Aorta (tissue), 5 donors: ENCODE measurements at regions not wholly inside any gene's neighbourhood (a gene's known extent, or its start where the extent isn't known, plus 50 kb on each side); places are given as distances from the start of the nearest gene placed in this dataset.
A peak's percentile ranks its signal among the peaks of the same experiment; 100 is the strongest.

ENCODE experiments used
- ATAC-seq: fragments of 200-7000 bp; cut with Tn5 transposase; one replicate; pipeline ENCODE4 v1.9.1; 2022; ENCODE audit warnings: moderate library complexity; ENCODE audit not compliant: low FRiP score
- DNase-seq, 2 donors: peaks; one replicate each; pipeline ENCODE4 v3.0.0-alpha.2; 2020
- H3K27ac ChIP-seq, 2 donors: one replicate each; pipeline ENCODE4 v1.5.1; 2013; ENCODE audit warnings: low read length in 2 of 2, mild to moderate bottlenecking in 2 of 2, moderate library complexity in 2 of 2, control low read depth in 1 of 2, inconsistent platforms in 1 of 2, low read depth in 1 of 2
- H3K27me3 ChIP-seq, 2 donors: one replicate each; pipeline ENCODE4 v1.6.1; 2013; ENCODE audit warnings: control low read depth in 1 of 2, low read length in 1 of 2, mild to moderate bottlenecking in 1 of 2, moderate library complexity in 1 of 2; ENCODE audit not compliant: insufficient read depth in 2 of 2, control insufficient read depth in 1 of 2
- H3K36me3 ChIP-seq, 2 donors: one replicate each; pipeline ENCODE4 v1.6.1; 2013; ENCODE audit warnings: control low read depth in 1 of 2, low read length in 1 of 2, mild to moderate bottlenecking in 1 of 2; ENCODE audit not compliant: insufficient read depth in 2 of 2, control insufficient read depth in 1 of 2
- H3K4me1 ChIP-seq, 2 donors: one replicate each; pipeline ENCODE4 v1.6.1; 2013; ENCODE audit warnings: low read length in 2 of 2, control low read depth in 1 of 2, mild to moderate bottlenecking in 1 of 2, moderate library complexity in 1 of 2; ENCODE audit not compliant: insufficient read depth in 2 of 2, control insufficient read depth in 1 of 2
- H3K4me3 ChIP-seq, 2 donors: one replicate each; pipeline ENCODE4 v1.5.1; 2013; ENCODE audit warnings: low read length in 2 of 2, control low read depth in 1 of 2, mild to moderate bottlenecking in 1 of 2
- H3K9me3 ChIP-seq: one replicate; pipeline ENCODE4 v1.6.1; 2013; ENCODE audit warnings: mild to moderate bottlenecking, low read length; ENCODE audit not compliant: control insufficient read depth
- WGBS, 2 donors: extraction: QIAGEN DNeasy Blood & Tissue Kit; methylation state at CpG; one replicate each; pipeline ENCODE4 v1.1.7; 2013; 5-methylcytosine and 5-hydroxymethylcytosine counted together
- intact Hi-C, 2 donors: fragments of 100-400 bp; cut with DNase I; formaldehyde crosslinking; loops; one replicate each; pipeline versions ENCODE4 v1.14.2 to v1.15.0; 2022
- donor health status: healthy with polysubstance abuse.
- donor health status: Bipolar disorder and iron deficiency.
- donor health status: DM: no; HTN: no; CAD: no.
- donor health status: DM: no; HTN: no; CAD: no.
- donor health status: DM: yes; HTN: yes; CAD: no.

DNA sequence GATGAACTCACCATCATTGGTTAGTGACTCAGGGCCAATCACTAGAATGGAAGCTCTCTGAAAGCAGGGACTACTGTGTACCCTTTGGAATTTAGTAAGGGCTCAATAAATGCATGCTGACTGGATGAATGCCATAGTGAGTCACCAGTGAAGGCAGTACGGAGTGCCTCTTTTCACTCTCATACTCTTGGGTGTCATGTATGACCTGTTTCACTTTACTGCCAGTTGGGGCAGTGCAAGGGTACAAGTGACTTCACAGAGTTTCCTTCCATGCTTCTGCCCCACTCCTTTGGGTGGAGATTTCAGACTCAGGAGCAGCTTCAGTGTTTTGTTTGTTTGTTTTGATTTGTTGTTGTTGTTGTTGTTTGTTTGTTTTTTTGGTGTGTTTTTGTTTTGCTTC lies 57.7 kb downstream of the SOX3 start:
- Histone ChIP-seq H3K27ac (no peak overlapping the region), H3K4me3 (no peak overlapping the region), H3K36me3 (no peaks in the 10 kb centered on the region), H3K27me3 (no peaks in the 10 kb centered on the region), H3K9me3 (no peaks in the 10 kb centered on the region), H3K4me1 (no peaks in the 10 kb centered on the region)
- ATAC-seq (no peak), DNase-seq (no peak)
- intact Hi-C loops = no loop called here
- WGBS, 2 donors = 33 to 65% methylated on average over 1 of the region's 1 CpG

DNA sequence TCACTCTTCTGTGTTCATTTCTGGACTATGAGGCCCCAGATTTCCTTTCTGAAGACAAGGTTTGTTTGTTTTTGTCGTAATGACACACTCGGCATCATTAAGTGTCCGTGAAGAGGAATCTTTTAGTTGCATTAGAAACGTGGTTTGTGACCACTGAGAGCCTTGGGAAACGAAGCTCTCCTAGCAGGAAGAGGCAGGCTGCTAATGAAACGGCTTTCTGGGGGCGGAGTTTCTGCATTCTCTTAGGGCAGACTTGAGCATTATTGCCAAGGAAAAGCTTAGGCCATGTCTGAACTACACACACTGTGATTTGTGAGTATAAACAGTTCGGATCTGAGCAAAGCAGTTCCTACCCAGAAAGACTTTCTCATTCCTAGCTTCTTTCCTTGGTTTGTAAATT lies 64.0 kb downstream of the SOX3 start:
- H3K36me3 ChIP-seq = no peaks in the 10 kb centered on the region
- H3K27me3 ChIP-seq = no peaks in the 10 kb centered on the region
- intact Hi-C loops = no loop called here
- H3K4me1 ChIP-seq = no peaks in the 10 kb centered on the region
- no peak overlapping the region for H3K4me3 ChIP-seq
- no peak overlapping the region for H3K27ac ChIP-seq
- no peak for ATAC-seq
- WGBS, 2 donors = 13 to 21% methylated on average over 8 of the region's 8 CpGs
- H3K9me3 ChIP-seq = no peaks in the 10 kb centered on the region
- DNase-seq = no peak

DNA sequence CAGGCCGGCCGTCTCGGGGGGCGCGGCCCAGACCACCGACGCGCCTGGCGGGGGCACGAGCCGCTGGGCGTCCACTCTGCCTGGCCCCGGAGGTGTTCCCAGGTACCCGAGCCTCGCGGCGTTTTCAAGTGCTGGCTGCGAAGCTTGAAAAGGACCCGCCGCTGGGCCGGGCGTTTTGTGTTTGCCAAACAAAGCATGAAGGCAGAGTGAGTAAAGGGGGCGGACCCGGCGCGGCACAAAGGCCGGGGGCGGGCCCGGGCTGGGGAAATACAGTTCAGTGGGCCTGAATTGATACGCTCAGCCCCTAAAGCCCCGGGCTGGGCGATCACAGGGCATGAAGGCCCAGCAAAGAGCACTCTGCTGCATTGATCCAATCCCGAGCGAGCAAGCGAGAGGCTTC lies 65.4 kb downstream of the SOX3 start:
- 6 to 19% methylated on average over 35 of the region's 35 CpGs for WGBS, 2 donors
- Histone ChIP-seq H3K36me3 (no peaks in the 10 kb centered on the region), H3K4me1 (no peaks in the 10 kb centered on the region), H3K27ac (no peak overlapping the region), H3K4me3 (no peak overlapping the region), H3K9me3 (no peaks in the 10 kb centered on the region), H3K27me3 (no peaks in the 10 kb centered on the region)
- intact Hi-C loops = no loop called here
- ATAC-seq (no peak), DNase-seq (peak in 1 of 2 donors; percentile 84)

DNA sequence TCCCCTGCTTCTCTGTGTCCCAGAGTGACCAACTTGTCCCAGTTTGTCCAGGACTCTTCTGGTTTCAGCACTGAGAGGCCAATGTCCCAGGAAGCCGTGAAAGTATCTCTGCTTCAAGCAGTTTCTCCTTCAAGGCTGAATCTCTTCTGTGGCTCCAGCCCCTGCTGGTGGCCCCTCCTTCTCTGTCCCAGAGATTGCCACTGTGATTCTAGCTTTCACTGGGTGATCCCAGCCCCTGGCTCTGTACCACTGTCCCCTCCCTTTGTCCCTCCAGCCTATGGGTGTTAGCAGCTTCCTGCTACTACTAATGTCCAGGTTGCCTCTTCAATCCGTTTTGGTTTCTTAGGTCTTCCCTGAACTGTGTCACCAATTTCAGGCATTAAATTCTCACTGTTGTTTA lies 70.5 kb downstream of the SOX3 start:
- intact Hi-C loops = no loop called here
- WGBS, 2 donors = 7 to 12% methylated on average over 2 of the region's 2 CpGs
- H3K27ac ChIP-seq = no peak overlapping the region
- DNase-seq (no peak), ATAC-seq (no peak)
- no peaks in the 10 kb centered on the region for H3K4me1 ChIP-seq
- H3K36me3 ChIP-seq = no peaks in the 10 kb centered on the region
- H3K9me3 ChIP-seq = no peaks in the 10 kb centered on the region
- no peak overlapping the region for H3K4me3 ChIP-seq
- H3K27me3 ChIP-seq = no peaks in the 10 kb centered on the region

DNA sequence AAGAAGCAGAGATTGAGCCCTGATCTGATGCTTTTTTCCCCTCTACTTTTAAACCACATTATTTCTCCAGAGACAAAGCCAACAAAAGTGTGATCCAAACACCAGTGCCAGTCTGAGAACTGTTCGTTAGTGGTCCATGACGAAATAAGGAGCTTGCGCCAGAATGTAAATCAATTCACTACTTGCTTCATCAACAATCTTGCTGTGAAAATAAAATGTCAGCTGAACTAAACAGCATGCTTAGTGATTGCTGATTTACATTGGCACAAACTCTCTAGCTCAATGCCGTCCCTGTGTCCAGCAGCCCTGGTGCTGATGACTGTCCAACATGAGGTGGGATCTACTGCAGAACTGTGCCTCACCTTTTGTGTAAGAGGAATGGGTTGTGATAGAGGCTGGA lies 71.3 kb downstream of the SOX3 start:
- Histone ChIP-seq H3K9me3 (no peaks in the 10 kb centered on the region), H3K27ac (no peak overlapping the region), H3K27me3 (no peaks in the 10 kb centered on the region), H3K36me3 (no peaks in the 10 kb centered on the region), H3K4me3 (no peak overlapping the region), H3K4me1 (no peaks in the 10 kb centered on the region)
- intact Hi-C loops = no loop called here
- no peak for DNase-seq
- ATAC-seq = no peak
- 10 to 26% methylated on average over 4 of the region's 4 CpGs for WGBS, 2 donors

DNA sequence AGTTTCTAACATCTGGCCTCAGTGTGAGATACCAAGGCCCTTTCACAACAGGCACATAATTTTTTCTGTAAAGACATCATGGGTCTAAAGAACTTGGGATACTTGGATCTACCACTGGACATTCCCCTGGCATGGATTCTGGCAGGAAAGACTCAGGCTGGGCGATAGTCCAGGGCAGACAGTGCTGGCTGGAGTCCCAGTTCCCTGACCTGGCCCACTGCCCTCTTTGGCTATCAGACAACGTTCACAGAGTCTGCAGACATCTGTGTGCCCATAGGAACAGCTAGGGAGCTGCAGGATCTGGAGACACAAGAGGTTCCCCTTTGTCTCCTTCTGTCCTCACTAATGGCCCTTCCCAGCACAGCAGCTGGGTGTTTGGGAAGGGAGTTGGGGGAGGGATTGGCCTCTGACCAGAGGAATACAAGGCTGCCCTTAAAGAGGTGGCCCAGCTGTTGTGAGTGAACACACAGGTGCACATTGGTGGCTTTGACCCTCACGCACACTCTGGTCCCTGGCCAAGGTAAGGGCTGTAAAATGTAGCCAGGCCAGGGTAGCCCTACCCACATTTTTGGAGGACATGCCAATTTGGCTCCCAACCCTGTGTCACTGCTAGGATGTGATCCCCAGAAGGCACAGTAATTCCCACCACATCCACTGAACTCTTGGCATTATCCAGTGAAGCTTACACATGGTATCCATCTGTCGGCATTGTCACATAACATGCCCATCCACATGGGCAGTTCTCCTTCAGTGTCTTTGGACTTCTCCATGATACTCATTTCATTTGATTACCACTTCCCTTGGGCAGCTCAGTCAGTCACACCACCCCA lies 72.3 kb downstream of the SOX3 start:
- no peaks in the 10 kb centered on the region for H3K36me3 ChIP-seq
- no peak for DNase-seq
- no peak overlapping the region for H3K27ac ChIP-seq
- H3K27me3 ChIP-seq = no peaks in the 10 kb centered on the region
- intact Hi-C loops = no loop called here
- H3K4me3 ChIP-seq = no peak overlapping the region
- H3K4me1 ChIP-seq = no peaks in the 10 kb centered on the region
- H3K9me3 ChIP-seq = no peaks in the 10 kb centered on the region
- WGBS, 2 donors = 5 to 31% methylated on average over 4 of the region's 4 CpGs
- peak; percentile 64 for ATAC-seq

DNA sequence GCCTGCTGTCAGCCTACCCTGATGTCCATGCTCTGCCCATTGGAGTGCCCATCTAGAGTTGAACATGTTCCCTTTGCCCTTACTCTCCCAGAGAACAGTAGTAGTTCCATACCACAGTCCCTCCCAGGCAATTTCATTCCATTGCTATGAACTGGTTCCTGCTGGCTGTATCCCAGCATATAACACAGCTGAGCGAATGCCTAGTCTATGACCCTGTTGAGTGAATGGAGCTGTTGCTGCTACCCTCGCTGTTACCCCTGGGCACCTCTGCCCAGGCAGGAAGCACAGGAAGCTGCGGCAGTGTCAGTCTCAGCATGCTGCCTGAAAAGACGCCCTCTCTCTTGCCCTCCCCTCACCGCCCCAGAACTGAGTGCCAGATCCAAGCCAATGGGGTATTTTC lies 73.3 kb downstream of the SOX3 start:
- H3K9me3 ChIP-seq = no peaks in the 10 kb centered on the region
- DNase-seq = no peak
- no peaks in the 10 kb centered on the region for H3K4me1 ChIP-seq
- no peak overlapping the region for H3K4me3 ChIP-seq
- WGBS, 2 donors = 21 to 36% methylated on average over 5 of the region's 5 CpGs
- intact Hi-C loops = no loop called here
- no peaks in the 10 kb centered on the region for H3K36me3 ChIP-seq
- no peaks in the 10 kb centered on the region for H3K27me3 ChIP-seq
- H3K27ac ChIP-seq = no peak overlapping the region
- no peak for ATAC-seq

DNA sequence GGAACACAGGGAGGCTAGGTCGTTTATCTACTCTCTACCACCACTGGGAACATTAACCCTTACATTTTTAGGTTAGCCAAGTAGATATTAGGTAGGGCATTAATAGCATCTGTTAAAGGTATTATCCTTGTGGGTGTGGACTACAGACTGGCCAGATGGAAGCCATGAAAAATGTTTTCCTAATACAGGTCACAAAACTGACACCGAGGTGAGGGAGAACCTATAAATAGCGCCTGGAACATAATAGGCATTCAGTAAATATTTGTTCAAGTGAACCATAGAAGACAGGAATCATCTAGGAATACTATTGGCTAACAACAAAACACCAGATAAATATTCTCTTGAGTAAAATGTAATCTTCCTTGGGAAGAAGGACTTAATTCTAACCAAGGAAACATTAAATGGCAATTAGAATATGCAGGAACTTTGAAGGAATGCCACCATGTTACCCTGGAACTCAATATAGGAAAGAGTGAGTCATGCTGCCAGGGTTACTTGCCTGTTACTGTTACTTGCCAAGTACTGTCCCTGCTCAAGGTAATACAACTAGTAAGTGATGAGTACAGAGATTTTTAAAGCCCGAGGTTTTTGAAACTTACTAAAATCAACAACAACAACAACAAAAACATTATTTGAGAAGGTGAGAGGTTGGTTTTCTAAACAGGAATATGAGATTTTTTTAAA lies 79.0 kb downstream of the SOX3 start:
- H3K4me3 ChIP-seq = no peak overlapping the region
- 35 to 39% methylated on average over 4 of the region's 4 CpGs for WGBS, 2 donors
- no peaks in the 10 kb centered on the region for H3K36me3 ChIP-seq
- no peak for ATAC-seq
- H3K27me3 ChIP-seq = no peaks in the 10 kb centered on the region
- no peak overlapping the region for H3K27ac ChIP-seq
- H3K4me1 ChIP-seq = peaks cover 0 to 2% of the 10 kb centered on the region in 2 donors
- H3K9me3 ChIP-seq = no peaks in the 10 kb centered on the region
- intact Hi-C loops = no loop called here
- no peak for DNase-seq

DNA sequence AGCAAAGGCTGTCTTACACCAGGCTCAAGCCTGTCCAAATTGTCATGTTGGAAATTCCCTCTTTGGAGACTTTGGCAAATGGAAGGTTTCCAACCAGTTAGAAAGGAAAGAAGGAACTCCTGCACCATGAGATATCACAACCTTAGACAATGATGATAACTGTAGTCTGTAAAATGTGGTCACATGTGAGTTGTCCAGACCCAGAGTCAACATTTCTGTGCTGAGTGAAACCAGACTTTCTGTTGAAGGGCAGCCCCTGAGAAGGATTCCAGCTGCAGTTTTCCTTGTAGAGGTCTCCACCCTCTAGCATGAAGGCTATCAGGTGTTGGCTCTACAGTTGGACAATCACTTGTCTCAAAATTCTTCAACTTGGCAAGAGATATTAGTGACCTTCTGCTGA lies 82.4 kb downstream of the SOX3 start:
- no peak for DNase-seq

More for the DNA sequence above, 82.4 kb downstream of the SOX3 start:
- intact Hi-C loops = no loop called here
- H3K4me3 ChIP-seq = no peak overlapping the region
- no peak for ATAC-seq
- peaks cover 0 to 2% of the 10 kb centered on the region in 2 donors for H3K4me1 ChIP-seq
- no peaks in the 10 kb centered on the region for H3K9me3 ChIP-seq
- H3K27me3 ChIP-seq = no peaks in the 10 kb centered on the region
- H3K27ac ChIP-seq = no peak overlapping the region
- H3K36me3 ChIP-seq = no peaks in the 10 kb centered on the region
